Lower leg skin (tissue), 3 donors: ENCODE measurements at regions not wholly inside any gene's neighbourhood (a gene's known extent, or its start where the extent isn't known, plus 50 kb on each side); places are given as distances from the start of the nearest gene placed in this dataset.

Source experiments
- CTCF ChIP-seq, 3 donors: fragments of 450-650 bp; IDR thresholded peaks; one replicate each; pipeline ENCODE4 v1.5.1; 2016; ENCODE audit warnings: antibody characterized with exemption in 3 of 3, mild to moderate bottlenecking in 3 of 3, moderate library complexity in 2 of 3
- POLR2A ChIP-seq, 2 donors: fragments of 450-650 bp; IDR thresholded peaks; one replicate each; pipeline ENCODE4 v1.6.1; 2016 to 2017; ENCODE audit warnings: antibody characterized with exemption in 2 of 2, mild to moderate bottlenecking in 1 of 2, moderate library complexity in 1 of 2

- no peak for TF ChIP-seq CTCF (IDR thresholded peaks at IDR 0.05)
- no peak for TF ChIP-seq POLR2A (IDR thresholded peaks at IDR 0.05)
Measured at GRCh38 chr10:78191301-78191700, 157.6 kb downstream of the RPS24 start.
